GM23338 (cell line): ENCODE measurements at regions not wholly inside any gene's neighbourhood (a gene's known extent, or its start where the extent isn't known, plus 50 kb on each side); places are given as distances from the start of the nearest gene placed in this dataset.
A peak's percentile ranks its signal among the peaks of the same experiment; 100 is the strongest.

Experiments used
- ATAC-seq: fragments of 200-7000 bp; cut with Tn5 transposase; 3 replicates; pipeline ENCODE4 v1.9.1; 2020
- DNase-seq: peaks from one replicate; pipeline ENCODE4 v3.0.0-alpha.2; 2015; ENCODE audit warnings: low spot score
- H2AFZ ChIP-seq: fragments of 200-600 bp; sonication (generic); 2 replicates; pipeline ENCODE4 v1.8.0; 2016; ENCODE audit warnings: antibody characterized with exemption, mild to moderate bottlenecking, moderate library complexity
- H3F3A ChIP-seq: fragments of 200-600 bp; sonication (generic); replicated peaks from 2 replicates; pipeline ENCODE4 v1.8.0; 2017; ENCODE audit warnings: antibody characterized with exemption, mixed run types, low read depth
- H3K27ac ChIP-seq: fragments of 200-600 bp; sonication (generic); 2 replicates; pipeline ENCODE4 v1.6.1; 2016; ENCODE audit warnings: low read depth
- H3K27me3 ChIP-seq: fragments of 200-600 bp; sonication (generic); 2 replicates; pipeline ENCODE4 v1.8.0; 2016; ENCODE audit warnings: mild to moderate bottlenecking, mixed run types, moderate library complexity; ENCODE audit not compliant: insufficient read depth
- H3K36me3 ChIP-seq: fragments of 200-600 bp; sonication (generic); 2 replicates; pipeline ENCODE4 v1.8.0; 2016; ENCODE audit warnings: mild to moderate bottlenecking; ENCODE audit not compliant: insufficient read depth
- H3K4me1 ChIP-seq: fragments of 200-600 bp; sonication (generic); 2 replicates; pipeline ENCODE4 v1.8.0; 2016; ENCODE audit warnings: mild to moderate bottlenecking, moderate library complexity; ENCODE audit not compliant: insufficient read depth
- H3K4me2 ChIP-seq: fragments of 200-600 bp; sonication (generic); 2 replicates; pipeline ENCODE4 v1.7.1; 2017; ENCODE audit warnings: mixed run types
- H3K4me3 ChIP-seq: fragments of 200-600 bp; sonication (generic); 2 replicates; pipeline ENCODE4 v1.6.1; 2016; ENCODE audit warnings: mixed run types
- H3K79me2 ChIP-seq: fragments of 200-600 bp; sonication (generic); replicated peaks from 2 replicates; pipeline ENCODE4 v1.8.0; 2017; ENCODE audit warnings: mild to moderate bottlenecking; ENCODE audit not compliant: insufficient read depth
- H3K9me2 ChIP-seq: fragments of 200-600 bp; sonication (generic); 2 replicates; pipeline ENCODE4 v1.8.0; 2017; ENCODE audit not compliant: insufficient read depth
- H4K20me1 ChIP-seq: fragments of 200-600 bp; sonication (generic); replicated peaks from 2 replicates; pipeline ENCODE4 v1.8.0; 2017; ENCODE audit warnings: mild to moderate bottlenecking; ENCODE audit not compliant: insufficient read depth
- H3K27ac Mint-ChIP-seq: 2 replicates; pipeline ENCODE4 v1.8.0; 2020; ENCODE audit warnings: inconsistent platforms, mild to moderate bottlenecking, moderate library complexity, mixed read lengths
- H3K27me3 Mint-ChIP-seq: 3 replicates; pipeline ENCODE4 v1.8.0; 2022; ENCODE audit warnings: low read depth, mild to moderate bottlenecking, moderate library complexity, mixed read lengths, inconsistent platforms; ENCODE audit not compliant: insufficient read depth, poor library complexity
- H3K36me3 Mint-ChIP-seq: 3 replicates; pipeline ENCODE4 v1.8.0; 2021; ENCODE audit warnings: low read depth, mild to moderate bottlenecking, inconsistent platforms, moderate library complexity, mixed read lengths
- H3K4me1 Mint-ChIP-seq: 3 replicates; pipeline ENCODE4 v1.8.0; 2020; ENCODE audit warnings: mild to moderate bottlenecking, inconsistent platforms, mixed read lengths
- H3K4me3 Mint-ChIP-seq: 3 replicates; pipeline ENCODE4 v1.8.0; 2021; ENCODE audit warnings: moderate library complexity, mild to moderate bottlenecking, inconsistent platforms, mixed read lengths
- H3K9me3 Mint-ChIP-seq: 3 replicates; pipeline ENCODE4 v1.8.0; 2020; ENCODE audit warnings: moderate library complexity, mild to moderate bottlenecking, inconsistent platforms, mixed read lengths
- CREB1 ChIP-seq: fragments of 250-450 bp; sonication (Bioruptor Pico); IDR thresholded peaks from 2 replicates; pipeline ENCODE4 v1.5.0; 2020; ENCODE audit warnings: low read depth, mild to moderate bottlenecking, moderate library complexity
- EZH2 ChIP-seq: fragments of 200-600 bp; sonication (generic); IDR thresholded peaks from one replicate; pipeline ENCODE4 v1.8.0; 2017; ENCODE audit warnings: antibody characterized with exemption, mild to moderate bottlenecking, low read depth; ENCODE audit not compliant: unreplicated experiment
- JUNB ChIP-seq: IDR thresholded peaks from one replicate; pipeline ENCODE4 v1.6.1; 2016; ENCODE audit warnings: antibody characterized with exemption; ENCODE audit not compliant: unreplicated experiment
- STAT1 ChIP-seq: IDR thresholded peaks from one replicate; pipeline ENCODE4 v1.6.1; 2016; ENCODE audit warnings: antibody characterized with exemption; ENCODE audit not compliant: unreplicated experiment
- ZNF331 ChIP-seq: fragments of 250-450 bp; sonication (Bioruptor Pico); IDR thresholded peaks from 2 replicates; pipeline ENCODE4 v1.5.0; 2020; ENCODE audit warnings: low read depth, mild to moderate bottlenecking, moderate library complexity
- TF ChIP-seq, protein P1 (sequence below), 2 experiments: fragments of 200-600 bp in 1 of 2; sonication (generic) in 1 of 2; conservative IDR thresholded peaks; 2 replicates each; pipeline versions ENCODE4 v1.5.1 to v1.6.1; 2016 to 2017; ENCODE audit warnings: antibody characterized with exemption in 2 of 2, low read depth in 2 of 2, mild to moderate bottlenecking in 2 of 2, moderate library complexity in 1 of 2
- TF ChIP-seq, protein P2 (sequence below): IDR thresholded peaks from one replicate; pipeline ENCODE4 v1.6.1; 2018; ENCODE audit warnings: antibody characterized with exemption; ENCODE audit not compliant: unreplicated experiment
- TF ChIP-seq, protein P3 (sequence below): fragments of 250-450 bp; sonication (Bioruptor Pico); IDR thresholded peaks from 2 replicates; pipeline ENCODE4 v1.5.0; 2020; ENCODE audit warnings: mild to moderate bottlenecking, moderate library complexity

DNA sequence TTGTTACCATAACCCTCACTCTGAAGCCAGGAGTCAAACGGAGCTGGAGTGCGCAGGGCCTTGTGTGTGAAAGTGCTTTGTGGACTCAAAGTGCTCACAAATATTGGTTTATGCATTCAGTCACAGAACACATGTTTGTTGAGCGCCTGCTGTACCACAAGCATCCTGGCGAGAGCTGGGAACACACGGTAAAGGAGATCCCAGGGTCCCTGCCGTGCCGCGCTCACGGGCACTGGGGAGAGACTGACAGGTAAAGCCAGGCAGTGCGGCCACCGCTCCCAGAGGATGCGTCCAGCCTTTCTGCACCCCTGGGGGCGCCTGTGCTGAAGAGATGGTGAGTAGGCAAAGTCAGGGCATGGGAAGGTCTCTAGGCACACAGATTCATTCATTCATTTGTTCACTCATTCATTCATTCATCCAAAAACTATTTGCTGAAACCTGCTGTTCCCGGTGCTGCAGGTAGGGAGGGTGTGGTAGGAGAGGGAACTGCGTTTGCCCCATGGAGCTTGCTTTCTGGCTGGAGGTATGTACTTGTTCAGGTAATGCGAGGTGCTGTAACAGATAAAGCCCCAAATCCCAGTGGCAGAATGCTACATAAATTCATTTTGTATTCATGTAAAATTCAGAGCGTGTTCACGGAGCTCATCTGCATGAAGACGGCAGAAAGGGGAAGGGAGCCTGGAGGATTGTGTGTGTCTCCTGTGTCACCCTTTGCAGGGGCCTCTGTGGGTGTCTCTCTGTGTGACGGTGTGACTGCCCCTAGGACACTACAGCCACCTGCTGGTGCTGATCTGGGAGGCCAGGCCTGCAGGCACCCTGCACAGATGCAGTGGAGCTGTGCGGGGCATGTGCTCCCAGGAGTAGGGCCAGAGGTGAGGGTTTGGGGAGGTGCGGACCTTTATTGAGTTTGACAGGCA lies 167.0 kb upstream of the B3GAT1 start:
- Mint-ChIP-seq H3K36me3 (no peaks in the 10 kb centered on the region), H3K4me3 (no peak overlapping the region), H3K9me3 (no peaks in the 10 kb centered on the region), H3K27ac (no peak overlapping the region), H3K4me1 (peaks cover 9% of the 10 kb centered on the region; the same call in 2 of the 3 replicates), H3K27me3 (peaks cover 8% of the 10 kb centered on the region)
- no peaks in the 10 kb centered on the region for H3F3A ChIP-seq
- no peaks in the 10 kb centered on the region for H3K9me2 ChIP-seq
- H3K79me2 ChIP-seq: no peaks in the 10 kb centered on the region
- no peaks in the 10 kb centered on the region for H3K4me1 ChIP-seq
- TF ChIP-seq, protein P1, sequence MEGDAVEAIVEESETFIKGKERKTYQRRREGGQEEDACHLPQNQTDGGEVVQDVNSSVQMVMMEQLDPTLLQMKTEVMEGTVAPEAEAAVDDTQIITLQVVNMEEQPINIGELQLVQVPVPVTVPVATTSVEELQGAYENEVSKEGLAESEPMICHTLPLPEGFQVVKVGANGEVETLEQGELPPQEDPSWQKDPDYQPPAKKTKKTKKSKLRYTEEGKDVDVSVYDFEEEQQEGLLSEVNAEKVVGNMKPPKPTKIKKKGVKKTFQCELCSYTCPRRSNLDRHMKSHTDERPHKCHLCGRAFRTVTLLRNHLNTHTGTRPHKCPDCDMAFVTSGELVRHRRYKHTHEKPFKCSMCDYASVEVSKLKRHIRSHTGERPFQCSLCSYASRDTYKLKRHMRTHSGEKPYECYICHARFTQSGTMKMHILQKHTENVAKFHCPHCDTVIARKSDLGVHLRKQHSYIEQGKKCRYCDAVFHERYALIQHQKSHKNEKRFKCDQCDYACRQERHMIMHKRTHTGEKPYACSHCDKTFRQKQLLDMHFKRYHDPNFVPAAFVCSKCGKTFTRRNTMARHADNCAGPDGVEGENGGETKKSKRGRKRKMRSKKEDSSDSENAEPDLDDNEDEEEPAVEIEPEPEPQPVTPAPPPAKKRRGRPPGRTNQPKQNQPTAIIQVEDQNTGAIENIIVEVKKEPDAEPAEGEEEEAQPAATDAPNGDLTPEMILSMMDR (conservative IDR thresholded peaks at IDR 0.05; ENCODE audit: low read depth in 2 of 2): peak; percentile 11 to 55
- TF ChIP-seq EZH2: no peak
- H2AFZ ChIP-seq: no peak overlapping the region
- H4K20me1 ChIP-seq: no peaks in the 10 kb centered on the region
- no peaks in the 10 kb centered on the region for H3K36me3 ChIP-seq
- no peak overlapping the region for H3K4me2 ChIP-seq
- H3K27me3 ChIP-seq: no peaks in the 10 kb centered on the region
- no peak overlapping the region for H3K27ac ChIP-seq
- H3K4me3 ChIP-seq: no peak overlapping the region
- peak; percentile 53 for ATAC-seq
- DNase-seq: peak; percentile 41

DNA sequence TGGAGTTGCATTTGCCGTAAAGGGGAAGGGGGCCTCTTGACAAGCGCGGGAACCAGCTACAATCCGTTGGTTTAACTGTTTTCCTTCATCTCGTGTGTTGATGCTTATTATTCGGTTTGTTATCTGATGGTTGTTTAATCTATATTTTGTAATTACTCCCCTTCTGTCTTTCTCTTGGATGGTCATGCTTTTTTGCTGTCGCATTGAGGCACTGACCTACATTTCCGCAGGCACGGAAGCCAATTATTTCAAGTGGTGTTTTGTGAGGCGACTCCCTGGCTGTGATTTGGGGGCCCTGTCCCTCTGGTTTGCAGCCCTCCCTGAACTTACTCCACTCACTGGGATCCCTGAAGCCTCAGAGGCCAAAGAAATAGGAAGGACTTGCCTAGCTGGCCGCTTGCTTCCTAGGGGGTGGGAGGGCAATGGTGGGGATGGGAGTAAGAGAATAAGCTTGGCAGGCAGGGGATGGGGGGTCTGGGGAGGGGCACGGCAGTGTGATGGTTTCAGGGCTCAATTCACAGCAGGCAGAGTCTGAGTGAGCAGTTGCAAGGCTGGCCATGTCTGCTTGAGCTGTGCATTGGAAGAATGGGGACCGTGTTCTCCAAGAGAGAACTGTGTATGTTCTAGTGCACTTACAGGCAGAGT lies 165.8 kb upstream of the B3GAT1 start:
- Mint-ChIP-seq H3K36me3 (no peaks in the 10 kb centered on the region), H3K27ac (no peak overlapping the region), H3K4me1 (peaks cover 10% of the 10 kb centered on the region; the same call in 2 of the 3 replicates), H3K9me3 (no peaks in the 10 kb centered on the region), H3K4me3 (no peak overlapping the region), H3K27me3 (peaks cover 7% of the 10 kb centered on the region)
- no peaks in the 10 kb centered on the region for H3K9me2 ChIP-seq
- no peak overlapping the region for H3K4me2 ChIP-seq
- H3K79me2 ChIP-seq: no peaks in the 10 kb centered on the region
- H4K20me1 ChIP-seq: no peaks in the 10 kb centered on the region
- H3K4me1 ChIP-seq: no peaks in the 10 kb centered on the region
- no peaks in the 10 kb centered on the region for H3F3A ChIP-seq
- H2AFZ ChIP-seq: no peak overlapping the region
- no peak overlapping the region for H3K27ac ChIP-seq
- DNase-seq (no peak), ATAC-seq (no peak)
- no peak overlapping the region for H3K4me3 ChIP-seq
- no peaks in the 10 kb centered on the region for H3K27me3 ChIP-seq
- no peaks in the 10 kb centered on the region for H3K36me3 ChIP-seq
- no peak for TF ChIP-seq CREB1
- TF ChIP-seq STAT1: no peak
- TF ChIP-seq, protein P2, sequence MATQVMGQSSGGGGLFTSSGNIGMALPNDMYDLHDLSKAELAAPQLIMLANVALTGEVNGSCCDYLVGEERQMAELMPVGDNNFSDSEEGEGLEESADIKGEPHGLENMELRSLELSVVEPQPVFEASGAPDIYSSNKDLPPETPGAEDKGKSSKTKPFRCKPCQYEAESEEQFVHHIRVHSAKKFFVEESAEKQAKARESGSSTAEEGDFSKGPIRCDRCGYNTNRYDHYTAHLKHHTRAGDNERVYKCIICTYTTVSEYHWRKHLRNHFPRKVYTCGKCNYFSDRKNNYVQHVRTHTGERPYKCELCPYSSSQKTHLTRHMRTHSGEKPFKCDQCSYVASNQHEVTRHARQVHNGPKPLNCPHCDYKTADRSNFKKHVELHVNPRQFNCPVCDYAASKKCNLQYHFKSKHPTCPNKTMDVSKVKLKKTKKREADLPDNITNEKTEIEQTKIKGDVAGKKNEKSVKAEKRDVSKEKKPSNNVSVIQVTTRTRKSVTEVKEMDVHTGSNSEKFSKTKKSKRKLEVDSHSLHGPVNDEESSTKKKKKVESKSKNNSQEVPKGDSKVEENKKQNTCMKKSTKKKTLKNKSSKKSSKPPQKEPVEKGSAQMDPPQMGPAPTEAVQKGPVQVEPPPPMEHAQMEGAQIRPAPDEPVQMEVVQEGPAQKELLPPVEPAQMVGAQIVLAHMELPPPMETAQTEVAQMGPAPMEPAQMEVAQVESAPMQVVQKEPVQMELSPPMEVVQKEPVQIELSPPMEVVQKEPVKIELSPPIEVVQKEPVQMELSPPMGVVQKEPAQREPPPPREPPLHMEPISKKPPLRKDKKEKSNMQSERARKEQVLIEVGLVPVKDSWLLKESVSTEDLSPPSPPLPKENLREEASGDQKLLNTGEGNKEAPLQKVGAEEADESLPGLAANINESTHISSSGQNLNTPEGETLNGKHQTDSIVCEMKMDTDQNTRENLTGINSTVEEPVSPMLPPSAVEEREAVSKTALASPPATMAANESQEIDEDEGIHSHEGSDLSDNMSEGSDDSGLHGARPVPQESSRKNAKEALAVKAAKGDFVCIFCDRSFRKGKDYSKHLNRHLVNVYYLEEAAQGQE: no peak
- TF ChIP-seq, protein P3, sequence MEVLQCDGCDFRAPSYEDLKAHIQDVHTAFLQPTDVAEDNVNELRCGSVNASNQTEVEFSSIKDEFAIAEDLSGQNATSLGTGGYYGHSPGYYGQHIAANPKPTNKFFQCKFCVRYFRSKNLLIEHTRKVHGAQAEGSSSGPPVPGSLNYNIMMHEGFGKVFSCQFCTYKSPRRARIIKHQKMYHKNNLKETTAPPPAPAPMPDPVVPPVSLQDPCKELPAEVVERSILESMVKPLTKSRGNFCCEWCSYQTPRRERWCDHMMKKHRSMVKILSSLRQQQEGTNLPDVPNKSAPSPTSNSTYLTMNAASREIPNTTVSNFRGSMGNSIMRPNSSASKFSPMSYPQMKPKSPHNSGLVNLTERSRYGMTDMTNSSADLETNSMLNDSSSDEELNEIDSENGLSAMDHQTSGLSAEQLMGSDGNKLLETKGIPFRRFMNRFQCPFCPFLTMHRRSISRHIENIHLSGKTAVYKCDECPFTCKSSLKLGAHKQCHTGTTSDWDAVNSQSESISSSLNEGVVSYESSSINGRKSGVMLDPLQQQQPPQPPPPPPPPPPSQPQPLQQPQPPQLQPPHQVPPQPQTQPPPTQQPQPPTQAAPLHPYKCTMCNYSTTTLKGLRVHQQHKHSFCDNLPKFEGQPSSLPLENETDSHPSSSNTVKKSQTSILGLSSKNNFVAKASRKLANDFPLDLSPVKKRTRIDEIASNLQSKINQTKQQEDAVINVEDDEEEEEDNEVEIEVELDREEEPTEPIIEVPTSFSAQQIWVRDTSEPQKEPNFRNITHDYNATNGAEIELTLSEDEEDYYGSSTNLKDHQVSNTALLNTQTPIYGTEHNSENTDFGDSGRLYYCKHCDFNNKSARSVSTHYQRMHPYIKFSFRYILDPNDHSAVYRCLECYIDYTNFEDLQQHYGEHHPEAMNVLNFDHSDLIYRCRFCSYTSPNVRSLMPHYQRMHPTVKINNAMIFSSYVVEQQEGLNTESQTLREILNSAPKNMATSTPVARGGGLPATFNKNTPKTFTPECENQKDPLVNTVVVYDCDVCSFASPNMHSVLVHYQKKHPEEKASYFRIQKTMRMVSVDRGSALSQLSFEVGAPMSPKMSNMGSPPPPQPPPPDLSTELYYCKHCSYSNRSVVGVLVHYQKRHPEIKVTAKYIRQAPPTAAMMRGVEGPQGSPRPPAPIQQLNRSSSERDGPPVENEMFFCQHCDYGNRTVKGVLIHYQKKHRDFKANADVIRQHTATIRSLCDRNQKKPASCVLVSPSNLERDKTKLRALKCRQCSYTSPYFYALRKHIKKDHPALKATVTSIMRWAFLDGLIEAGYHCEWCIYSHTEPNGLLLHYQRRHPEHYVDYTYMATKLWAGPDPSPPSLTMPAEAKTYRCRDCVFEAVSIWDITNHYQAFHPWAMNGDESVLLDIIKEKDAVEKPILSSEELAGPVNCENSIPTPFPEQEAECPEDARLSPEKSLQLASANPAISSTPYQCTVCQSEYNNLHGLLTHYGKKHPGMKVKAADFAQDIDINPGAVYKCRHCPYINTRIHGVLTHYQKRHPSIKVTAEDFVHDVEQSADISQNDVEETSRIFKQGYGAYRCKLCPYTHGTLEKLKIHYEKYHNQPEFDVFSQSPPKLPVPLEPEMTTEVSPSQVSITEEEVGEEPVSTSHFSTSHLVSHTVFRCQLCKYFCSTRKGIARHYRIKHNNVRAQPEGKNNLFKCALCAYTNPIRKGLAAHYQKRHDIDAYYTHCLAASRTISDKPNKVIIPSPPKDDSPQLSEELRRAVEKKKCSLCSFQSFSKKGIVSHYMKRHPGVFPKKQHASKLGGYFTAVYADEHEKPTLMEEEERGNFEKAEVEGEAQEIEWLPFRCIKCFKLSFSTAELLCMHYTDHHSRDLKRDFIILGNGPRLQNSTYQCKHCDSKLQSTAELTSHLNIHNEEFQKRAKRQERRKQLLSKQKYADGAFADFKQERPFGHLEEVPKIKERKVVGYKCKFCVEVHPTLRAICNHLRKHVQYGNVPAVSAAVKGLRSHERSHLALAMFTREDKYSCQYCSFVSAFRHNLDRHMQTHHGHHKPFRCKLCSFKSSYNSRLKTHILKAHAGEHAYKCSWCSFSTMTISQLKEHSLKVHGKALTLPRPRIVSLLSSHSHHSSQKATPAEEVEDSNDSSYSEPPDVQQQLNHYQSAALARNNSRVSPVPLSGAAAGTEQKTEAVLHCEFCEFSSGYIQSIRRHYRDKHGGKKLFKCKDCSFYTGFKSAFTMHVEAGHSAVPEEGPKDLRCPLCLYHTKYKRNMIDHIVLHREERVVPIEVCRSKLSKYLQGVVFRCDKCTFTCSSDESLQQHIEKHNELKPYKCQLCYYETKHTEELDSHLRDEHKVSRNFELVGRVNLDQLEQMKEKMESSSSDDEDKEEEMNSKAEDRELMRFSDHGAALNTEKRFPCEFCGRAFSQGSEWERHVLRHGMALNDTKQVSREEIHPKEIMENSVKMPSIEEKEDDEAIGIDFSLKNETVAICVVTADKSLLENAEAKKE (CRISPR knock-in tag): no peak
- TF ChIP-seq ZNF331 (CRISPR knock-in tag): no peak
- TF ChIP-seq JUNB: no peak
